GM18517 (cell line): ENCODE measurements at regions not wholly inside any gene's neighbourhood (a gene's known extent, or its start where the extent isn't known, plus 50 kb on each side); places are given as distances from the start of the nearest gene placed in this dataset.
A peak's percentile ranks its signal among the peaks of the same experiment; 100 is the strongest.
"Not testable (repeated sequence)": the region's sequence is repeated elsewhere in the genome, so short reads cannot be mapped to it uniquely, and the experiment has no call there.

Experiments used
- ATAC-seq: cut with Tn5 transposase; IDR thresholded peaks from one replicate; pipeline ENCODE4 v1.9.1; 2021; ENCODE audit warnings: mild to moderate bottlenecking, moderate library complexity; ENCODE audit not compliant: unreplicated experiment

- ATAC-seq = no peak
These were observed 593.2 kb upstream of the CLINT1 start for GRCh38 chr5:158451993-158452672.

- no peak for ATAC-seq
These were observed 592.5 kb upstream of the CLINT1 start for GRCh38 chr5:158451203-158451992.

- ATAC-seq = no peak
These were observed 591.8 kb upstream of the CLINT1 start for GRCh38 chr5:158450751-158451171.

- ATAC-seq = not testable (repeated sequence)
These were observed 587.8 kb upstream of the CLINT1 start for GRCh38 chr5:158446761-158447160.

GRCh38 chr5:158439204-158439603, 580.3 kb upstream of the CLINT1 start:
- not testable (repeated sequence) for ATAC-seq

- ATAC-seq = no peak
These were observed 577.5 kb upstream of the CLINT1 start for GRCh38 chr5:158436271-158437065.

GRCh38 chr5:158435161-158435616, 576.2 kb upstream of the CLINT1 start:
- peak; percentile 77 for ATAC-seq

GRCh38 chr5:158434749-158435148, 575.8 kb upstream of the CLINT1 start:
- ATAC-seq = peak; percentile 1

GRCh38 chr5:158433634-158434033, 574.7 kb upstream of the CLINT1 start:
- no peak for ATAC-seq

GRCh38 chr5:158431369-158432029, 572.6 kb upstream of the CLINT1 start:
- ATAC-seq = peak; percentile 47

- ATAC-seq = no peak
These were observed 571.8 kb upstream of the CLINT1 start for GRCh38 chr5:158430798-158431167.

- no peak for ATAC-seq
These were observed 571.3 kb upstream of the CLINT1 start for GRCh38 chr5:158430166-158430797.

- no peak for ATAC-seq
These were observed 570.6 kb upstream of the CLINT1 start for GRCh38 chr5:158429564-158429963.

GRCh38 chr5:158423623-158424200, 564.8 kb upstream of the CLINT1 start:
- ATAC-seq = no peak

GRCh38 chr5:158422653-158423515, 563.9 kb upstream of the CLINT1 start:
- ATAC-seq = no peak

GRCh38 chr5:158421319-158421718, 562.4 kb upstream of the CLINT1 start:
- ATAC-seq = no peak

- ATAC-seq = no peak
These were observed 560.2 kb upstream of the CLINT1 start for GRCh38 chr5:158419186-158419585.

- ATAC-seq = no peak
These were observed 555.8 kb upstream of the CLINT1 start for GRCh38 chr5:158414780-158415179.

- ATAC-seq = no peak
These were observed 555.4 kb upstream of the CLINT1 start for GRCh38 chr5:158414333-158414762.
